HG03439 (cell line): ENCODE measurements at regions not wholly inside any gene's neighbourhood (a gene's known extent, or its start where the extent isn't known, plus 50 kb on each side); places are given as distances from the start of the nearest gene placed in this dataset.

Experiments
- ATAC-seq: cut with Tn5 transposase; IDR thresholded peaks from one replicate; pipeline ENCODE4 v1.9.1; 2021; ENCODE audit warnings: mild to moderate bottlenecking, moderate library complexity; ENCODE audit not compliant: unreplicated experiment

DNA sequence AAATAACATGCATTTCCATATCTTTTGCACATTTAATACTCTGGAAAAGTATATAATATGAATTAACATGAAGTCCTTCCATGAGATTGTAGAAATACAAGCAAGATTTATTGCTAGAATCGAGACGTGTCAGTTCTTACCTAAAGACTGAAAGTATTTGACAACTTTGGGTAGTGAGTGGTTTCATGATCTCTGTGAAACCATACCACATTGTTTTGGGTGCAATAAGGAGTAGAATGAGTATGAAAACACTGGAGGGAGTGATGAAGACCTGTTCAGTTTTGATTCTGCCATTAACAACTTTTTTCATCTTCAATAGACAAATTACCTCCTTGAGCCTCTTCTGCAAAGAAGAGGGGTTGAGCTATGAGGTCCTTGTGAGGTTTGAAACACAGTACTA is 133.7 kb downstream of the NUDT12 start:
- ATAC-seq, result peak; percentile 67

- no peak for ATAC-seq
Measured at GRCh38 chr5:103428411-103428871, 134.1 kb downstream of the NUDT12 start.

GRCh38 chr5:103427326-103427725 is 135.3 kb downstream of the NUDT12 start:
- ATAC-seq, result no peak

- no peak for ATAC-seq
Measured at GRCh38 chr5:103425686-103426454, 136.7 kb downstream of the NUDT12 start.

DNA sequence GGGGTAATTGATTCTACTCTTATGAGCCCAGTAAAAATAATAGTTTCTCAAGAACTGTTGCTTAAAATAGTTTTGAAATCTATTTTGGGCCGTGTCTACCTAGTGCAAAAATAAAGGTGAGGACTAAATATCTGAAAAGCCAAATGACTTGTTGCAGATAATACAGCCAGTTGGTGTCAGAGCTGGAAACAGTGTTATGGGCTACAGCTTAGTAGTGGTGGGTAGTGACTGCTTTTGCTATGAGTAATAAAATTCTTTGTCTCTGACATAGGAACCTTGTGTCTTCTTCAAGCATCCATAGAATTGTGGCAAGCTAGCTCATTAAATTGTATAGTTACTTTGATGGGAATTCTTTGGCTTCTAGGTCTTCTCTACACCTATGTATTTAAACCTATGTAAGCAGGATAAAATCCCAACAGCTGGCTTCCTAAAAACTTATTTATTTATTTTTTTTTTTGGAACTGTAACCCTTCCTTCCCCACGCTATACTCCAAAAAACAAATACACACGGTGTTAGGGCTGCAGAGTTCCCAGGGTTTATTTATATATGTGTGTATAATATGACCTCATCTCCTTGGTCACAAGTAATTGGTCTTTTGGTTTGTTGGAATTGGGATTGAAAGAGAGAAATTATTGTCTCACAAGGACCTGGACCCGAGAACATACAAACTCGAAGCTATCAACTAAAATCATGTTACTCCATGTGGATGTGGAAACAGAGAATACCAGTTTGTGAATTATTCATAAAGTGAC is 138.0 kb downstream of the NUDT12 start:
- peak; percentile 48 for ATAC-seq

- ATAC-seq, result no peak
Measured at GRCh38 chr5:103424026-103424425, 138.6 kb downstream of the NUDT12 start.

- no peak for ATAC-seq
Measured at GRCh38 chr5:103422756-103423155, 139.8 kb downstream of the NUDT12 start.

- no peak for ATAC-seq
Measured at GRCh38 chr5:103414604-103415003, 148.0 kb downstream of the NUDT12 start.

GRCh38 chr5:103411711-103412110 is 150.9 kb downstream of the NUDT12 start:
- no peak for ATAC-seq

DNA sequence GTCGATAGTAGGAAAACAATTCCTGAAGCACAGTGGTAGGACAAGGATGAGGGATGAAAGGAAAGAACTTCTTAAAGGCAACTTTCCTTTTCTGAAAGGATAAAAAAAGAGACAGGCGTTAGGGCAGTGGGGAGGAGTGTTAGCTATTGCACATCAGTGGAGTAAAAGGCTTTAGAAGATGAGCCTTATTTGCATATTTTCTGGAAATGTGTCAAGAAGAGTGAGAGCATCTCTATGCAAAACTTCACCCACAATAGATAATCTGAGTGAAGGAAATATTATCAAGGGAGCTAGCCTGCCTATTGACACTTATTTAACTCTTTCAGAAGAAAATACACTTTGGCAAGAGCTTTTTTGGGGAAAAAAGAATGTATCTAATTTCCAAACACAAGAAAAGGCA is 151.6 kb downstream of the MACIR start:
- peak; percentile 96 for ATAC-seq

GRCh38 chr5:103409013-103409670 is 150.6 kb downstream of the MACIR start:
- no peak for ATAC-seq

DNA sequence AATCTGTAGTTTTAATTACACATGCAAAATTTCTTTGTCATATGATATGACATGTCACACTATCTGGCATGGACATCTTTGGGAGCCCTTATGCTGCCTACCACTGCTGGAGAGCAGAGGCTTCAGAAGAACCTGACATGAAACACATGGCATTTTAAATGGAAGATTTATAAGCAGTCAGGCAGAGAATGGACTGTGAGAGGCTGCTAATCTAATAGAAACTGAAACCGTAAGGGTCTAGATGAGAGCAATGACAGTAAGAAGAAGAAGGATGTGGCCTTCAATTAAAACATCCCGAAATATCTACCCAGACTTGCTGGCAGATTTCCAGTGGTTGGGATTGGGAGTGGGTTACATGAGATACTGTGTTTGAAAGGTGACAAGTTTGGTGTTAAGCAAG is 149.8 kb downstream of the MACIR start:
- no peak for ATAC-seq

DNA sequence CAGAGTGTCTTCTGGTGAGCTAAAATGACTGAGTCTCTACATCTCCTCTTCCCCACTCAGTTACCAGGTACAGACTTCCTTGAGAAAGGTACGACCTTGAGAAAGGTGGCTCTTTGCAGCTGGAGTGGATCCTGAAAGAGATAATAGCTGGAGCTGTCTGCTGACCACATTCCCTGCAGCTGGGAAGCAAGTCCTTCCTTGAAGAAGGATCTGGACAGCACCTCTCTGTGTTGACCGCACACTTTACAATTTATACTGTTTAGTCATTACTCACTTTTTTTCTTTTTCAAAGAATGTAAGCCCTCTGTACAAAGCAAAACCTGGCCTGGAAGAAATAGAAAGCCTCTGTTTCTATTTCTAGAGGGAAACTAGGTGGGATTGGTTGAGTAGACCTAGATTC is 148.8 kb downstream of the MACIR start:
- no peak for ATAC-seq

- no peak for ATAC-seq
Measured at GRCh38 chr5:103404483-103404882, 145.9 kb downstream of the MACIR start.

DNA sequence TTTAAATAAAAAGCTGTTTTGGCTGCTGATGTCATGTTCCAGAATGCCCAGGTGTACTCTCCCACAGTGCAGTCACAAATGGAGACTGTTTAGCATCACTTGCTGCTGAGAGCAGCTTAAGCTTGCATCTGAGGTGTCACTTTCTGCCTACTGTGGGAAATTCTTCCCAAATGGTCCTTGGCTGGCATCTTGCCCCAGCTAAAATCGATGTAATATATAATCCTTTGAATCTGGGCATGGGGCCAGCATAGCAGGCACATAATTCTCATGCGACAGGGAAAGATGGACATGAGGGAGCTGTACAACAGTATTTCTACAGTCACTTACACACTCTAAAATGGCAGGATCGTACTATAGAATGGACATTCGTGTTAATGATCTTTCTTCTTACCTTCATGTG is 144.3 kb downstream of the MACIR start:
- no peak for ATAC-seq

- ATAC-seq, result no peak
Measured at GRCh38 chr5:103397739-103398581, 139.4 kb downstream of the MACIR start.

DNA sequence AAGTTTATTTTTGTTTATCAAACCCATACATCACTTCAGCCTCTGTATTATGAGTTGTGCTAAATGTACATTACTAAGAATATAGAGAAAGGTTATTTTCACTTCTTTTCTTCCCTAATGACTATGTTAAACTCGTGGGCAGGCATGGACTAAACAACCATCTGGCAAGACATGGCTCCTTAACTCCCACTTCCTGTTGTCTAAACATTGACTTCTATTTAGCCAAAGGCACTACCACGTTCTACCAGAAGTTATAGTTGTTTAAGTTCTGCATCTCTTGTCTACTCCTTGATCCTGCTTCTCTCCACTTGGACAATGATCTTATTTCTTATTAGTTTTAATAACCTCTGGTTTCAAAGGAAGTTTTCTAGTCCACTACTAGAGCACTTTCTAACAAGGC is 136.1 kb downstream of the MACIR start:
- no peak for ATAC-seq

DNA sequence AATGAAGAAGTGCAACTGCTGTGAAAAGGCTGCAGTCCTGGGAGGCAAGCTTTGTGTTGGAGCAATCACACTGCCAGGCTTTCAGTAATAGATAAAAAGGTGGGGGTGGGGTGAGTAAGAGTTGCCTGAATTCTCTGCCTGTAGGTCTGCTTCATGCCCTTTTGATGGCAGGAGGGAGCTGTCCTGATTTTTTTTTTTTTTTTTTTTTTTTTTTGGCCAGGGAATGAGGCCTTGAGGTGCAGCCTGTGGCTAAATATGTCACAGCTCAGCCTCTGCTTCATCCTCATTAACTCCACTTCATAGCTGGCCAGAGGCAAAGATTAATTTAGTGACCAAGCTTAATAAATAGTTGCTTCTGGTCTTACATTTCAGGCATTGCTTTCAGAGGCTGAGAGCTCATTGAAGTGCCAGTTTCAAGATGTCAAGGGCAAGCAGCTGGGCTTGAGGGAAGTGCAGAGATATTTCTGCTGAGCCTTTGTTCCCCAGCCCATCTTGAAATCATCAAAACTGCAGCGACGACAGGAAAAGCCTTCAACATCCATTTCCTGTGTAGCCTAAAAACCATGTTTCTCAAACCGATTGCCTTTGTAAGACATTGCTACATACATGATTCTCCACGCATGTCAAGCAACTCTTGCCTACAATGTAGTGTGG is 134.7 kb downstream of the MACIR start:
- ATAC-seq, result no peak

GRCh38 chr5:103391659-103392058 is 133.1 kb downstream of the MACIR start:
- ATAC-seq, result no peak

- ATAC-seq, result no peak
Measured at GRCh38 chr5:103389846-103390245, 131.3 kb downstream of the MACIR start.
